Progenitor cell of endocrine pancreas (in vitro differentiated cells): ENCODE measurements at regions not wholly inside any gene's neighbourhood (a gene's known extent, or its start where the extent isn't known, plus 50 kb on each side); places are given as distances from the start of the nearest gene placed in this dataset.
"Not testable (repeated sequence)": the region's sequence is repeated elsewhere in the genome, so short reads cannot be mapped to it uniquely, and the experiment has no call there.

Source experiments
- DNase-seq: peaks from one replicate; pipeline ENCODE4 v3.0.0; 2021; ENCODE audit warnings: low spot score; ENCODE audit not compliant: unreplicated experiment
- H3K27ac Mint-ChIP-seq: 2 replicates; pipeline ENCODE4 v1.8.0; 2021; ENCODE audit warnings: mild to moderate bottlenecking, moderate library complexity, mixed read lengths
- H3K27me3 Mint-ChIP-seq: 2 replicates; pipeline ENCODE4 v1.8.0; 2021; ENCODE audit warnings: mixed read lengths
- H3K36me3 Mint-ChIP-seq: 2 replicates; pipeline ENCODE4 v1.8.0; 2022; ENCODE audit warnings: mixed read lengths; ENCODE audit not compliant: insufficient read depth
- H3K4me1 Mint-ChIP-seq: 2 replicates; pipeline ENCODE4 v1.8.0; 2021; ENCODE audit warnings: low read depth, mixed read lengths
- H3K4me3 Mint-ChIP-seq: 2 replicates; pipeline ENCODE4 v1.8.0; 2021; ENCODE audit warnings: low read depth, mild to moderate bottlenecking, moderate library complexity, mixed read lengths
- H3K9me3 Mint-ChIP-seq: 2 replicates; pipeline ENCODE4 v1.8.0; 2021; ENCODE audit warnings: low read depth, mixed read lengths
- TF ChIP-seq, protein P1 (sequence below): fragments of 200-600 bp; sonication (generic); IDR thresholded peaks from one replicate; pipeline ENCODE4 v1.5.0; 2021; ENCODE audit warnings: antibody characterized with exemption, mild to moderate bottlenecking; ENCODE audit not compliant: unreplicated experiment

DNA sequence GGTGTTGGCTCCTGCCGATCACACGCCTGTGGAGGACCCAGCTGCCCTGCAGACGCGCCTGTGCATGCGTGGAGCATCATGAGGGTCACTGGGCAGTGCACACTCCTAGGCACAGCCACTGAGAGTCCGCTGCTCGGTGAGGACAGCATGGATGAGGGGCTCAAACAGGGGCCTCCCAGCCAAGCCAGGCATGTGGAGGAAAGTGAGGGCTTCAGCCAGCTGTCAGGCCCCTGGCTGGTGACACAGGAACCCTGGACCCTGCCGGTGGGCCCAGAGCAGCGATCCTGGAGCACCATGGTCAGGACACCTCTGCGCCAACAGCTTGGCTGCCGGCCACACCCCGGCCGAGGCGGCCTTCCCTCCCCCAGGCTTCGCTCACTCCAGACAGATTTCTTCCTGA lies 171.2 kb downstream of the RTP5 start:
- no peak overlapping the region for H3K27ac Mint-ChIP-seq
- peaks cover 36% of the 10 kb centered on the region for H3K27me3 Mint-ChIP-seq
- DNase-seq, result no peak
- no peak overlapping the region for H3K4me3 Mint-ChIP-seq
- TF ChIP-seq, protein P1, sequence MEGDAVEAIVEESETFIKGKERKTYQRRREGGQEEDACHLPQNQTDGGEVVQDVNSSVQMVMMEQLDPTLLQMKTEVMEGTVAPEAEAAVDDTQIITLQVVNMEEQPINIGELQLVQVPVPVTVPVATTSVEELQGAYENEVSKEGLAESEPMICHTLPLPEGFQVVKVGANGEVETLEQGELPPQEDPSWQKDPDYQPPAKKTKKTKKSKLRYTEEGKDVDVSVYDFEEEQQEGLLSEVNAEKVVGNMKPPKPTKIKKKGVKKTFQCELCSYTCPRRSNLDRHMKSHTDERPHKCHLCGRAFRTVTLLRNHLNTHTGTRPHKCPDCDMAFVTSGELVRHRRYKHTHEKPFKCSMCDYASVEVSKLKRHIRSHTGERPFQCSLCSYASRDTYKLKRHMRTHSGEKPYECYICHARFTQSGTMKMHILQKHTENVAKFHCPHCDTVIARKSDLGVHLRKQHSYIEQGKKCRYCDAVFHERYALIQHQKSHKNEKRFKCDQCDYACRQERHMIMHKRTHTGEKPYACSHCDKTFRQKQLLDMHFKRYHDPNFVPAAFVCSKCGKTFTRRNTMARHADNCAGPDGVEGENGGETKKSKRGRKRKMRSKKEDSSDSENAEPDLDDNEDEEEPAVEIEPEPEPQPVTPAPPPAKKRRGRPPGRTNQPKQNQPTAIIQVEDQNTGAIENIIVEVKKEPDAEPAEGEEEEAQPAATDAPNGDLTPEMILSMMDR, result no peak
- H3K4me1 Mint-ChIP-seq, result no peaks in the 10 kb centered on the region
- no peaks in the 10 kb centered on the region for H3K36me3 Mint-ChIP-seq
- no peaks in the 10 kb centered on the region for H3K9me3 Mint-ChIP-seq

DNA sequence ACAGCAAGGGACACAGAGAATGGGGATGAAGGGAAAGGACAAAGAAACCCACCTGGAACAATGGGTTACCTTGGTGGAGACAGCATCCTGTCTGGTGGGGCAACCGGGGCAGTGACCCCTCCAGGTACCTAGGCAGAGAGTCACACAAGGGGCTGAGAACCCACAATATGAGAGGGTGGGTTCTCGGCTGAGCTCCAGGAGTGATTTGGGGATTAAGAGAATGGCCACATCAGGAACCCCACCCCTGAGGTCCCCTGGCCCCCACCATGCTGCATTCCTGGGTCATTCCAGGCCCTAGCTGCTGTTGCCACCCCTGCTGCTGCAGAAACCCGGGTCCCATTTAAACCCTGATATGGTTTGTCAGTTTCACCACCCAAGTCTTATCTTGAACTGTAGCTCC lies 172.3 kb downstream of the RTP5 start:
- Mint-ChIP-seq H3K4me1 (no peaks in the 10 kb centered on the region), H3K9me3 (peaks cover 3% of the 10 kb centered on the region), H3K36me3 (peaks cover 2% of the 10 kb centered on the region), H3K27me3 (peaks cover 40% of the 10 kb centered on the region), H3K27ac (no peak overlapping the region), H3K4me3 (no peak overlapping the region)
- TF ChIP-seq, protein P1, result no peak
- DNase-seq, result no peak

DNA sequence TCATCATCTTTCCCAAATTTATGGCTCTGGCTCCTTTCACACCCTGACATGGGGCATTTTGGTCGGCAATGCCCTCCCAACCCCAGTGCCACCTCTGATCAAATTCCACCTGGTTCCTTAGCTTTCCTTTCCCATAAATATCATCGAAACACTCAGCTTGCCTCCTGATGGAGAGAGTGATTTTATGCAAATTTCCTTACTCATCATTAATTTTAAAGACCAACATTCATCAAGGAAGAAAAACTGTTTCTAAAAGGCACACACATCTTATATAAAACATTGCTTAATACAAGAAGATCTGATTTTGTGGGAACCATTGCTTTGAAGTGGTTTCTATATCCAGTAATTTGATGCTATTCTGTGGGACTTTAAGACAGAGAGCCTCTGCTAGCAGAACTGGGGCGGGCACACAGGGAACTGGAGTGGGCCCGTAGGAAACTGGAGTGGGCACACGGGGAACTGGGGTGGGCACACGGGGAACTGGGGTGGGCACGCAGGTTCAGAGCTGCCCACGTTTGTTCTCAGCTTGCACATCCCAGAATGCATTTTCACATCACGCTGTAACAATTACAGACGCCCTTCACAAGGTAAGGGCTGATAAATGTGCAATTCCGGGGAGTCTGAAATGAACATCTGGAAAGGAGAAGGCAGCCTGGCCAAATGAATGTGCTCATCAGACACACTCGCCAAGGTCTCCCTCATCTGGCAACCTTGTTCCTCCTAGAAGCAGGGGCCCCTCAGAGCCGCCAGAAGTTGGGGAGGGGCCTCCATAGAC lies 174.2 kb downstream of the RTP5 start:
- TF ChIP-seq, protein P1, result no peak
- Mint-ChIP-seq H3K27me3 (peaks cover 44% of the 10 kb centered on the region), H3K4me1 (no peaks in the 10 kb centered on the region), H3K4me3 (no peak overlapping the region), H3K9me3 (peaks cover 8% of the 10 kb centered on the region), H3K36me3 (peaks cover 2% of the 10 kb centered on the region), H3K27ac (no peak overlapping the region)
- no peak for DNase-seq

DNA sequence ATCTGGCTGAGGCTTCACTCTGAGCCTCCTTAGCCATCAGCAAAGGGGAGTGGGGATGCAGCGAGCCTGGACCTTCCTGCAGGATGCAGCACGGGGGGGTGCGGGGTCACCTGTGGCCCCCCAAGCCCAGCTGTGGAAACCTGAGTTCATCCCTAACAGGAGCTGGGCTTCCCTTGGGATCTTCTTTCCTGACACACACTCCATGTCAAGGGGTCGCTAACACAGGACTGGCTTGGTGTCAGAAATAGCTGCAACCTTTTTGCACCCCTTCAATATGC lies 174.7 kb downstream of the RTP5 start:
- no peak for DNase-seq
- Mint-ChIP-seq H3K4me3 (no peak overlapping the region), H3K27me3 (peaks cover 48% of the 10 kb centered on the region), H3K9me3 (peaks cover 8% of the 10 kb centered on the region), H3K27ac (no peak overlapping the region), H3K4me1 (no peaks in the 10 kb centered on the region), H3K36me3 (peaks cover 2% of the 10 kb centered on the region)
- TF ChIP-seq, protein P1, result no peak

DNA sequence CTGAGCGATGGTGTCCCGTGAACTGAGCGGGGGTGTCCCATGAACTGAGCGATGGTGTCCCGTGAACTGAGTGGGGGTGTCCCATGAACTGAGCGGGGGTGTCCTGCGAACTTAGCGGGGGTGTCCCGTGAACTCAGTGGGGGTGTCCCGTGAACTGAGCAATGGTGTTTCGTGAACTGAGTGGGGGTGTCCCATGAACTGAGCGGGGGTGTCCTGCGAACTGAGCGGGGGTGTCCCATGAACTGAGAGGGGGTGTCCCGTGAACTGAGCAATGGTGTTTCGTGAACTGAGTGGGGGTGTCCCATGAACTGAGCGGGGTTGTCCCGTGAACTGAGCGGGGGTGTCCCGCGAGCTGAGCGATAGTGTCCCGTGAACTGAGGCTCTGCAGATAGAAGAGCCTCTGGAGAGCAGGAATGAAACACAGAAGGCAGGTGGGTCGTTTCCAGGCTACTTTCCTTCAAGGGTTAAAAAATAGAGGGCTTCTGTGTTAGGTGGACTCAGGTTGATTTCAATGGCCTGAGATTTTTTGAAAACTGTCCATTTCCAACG lies 176.1 kb downstream of the RTP5 start:
- H3K9me3 Mint-ChIP-seq, H3K4me3 Mint-ChIP-seq: not testable (repeated sequence)

More for the DNA sequence above, 176.1 kb downstream of the RTP5 start:
- H3K27me3 Mint-ChIP-seq, result peaks cover 55% of the 10 kb centered on the region
- not testable (repeated sequence) for H3K4me1 Mint-ChIP-seq, H3K27ac Mint-ChIP-seq, H3K36me3 Mint-ChIP-seq, DNase-seq
